AG04449 (cell line): ENCODE measurements at regions not wholly inside any gene's neighbourhood (a gene's known extent, or its start where the extent isn't known, plus 50 kb on each side); places are given as distances from the start of the nearest gene placed in this dataset.

ENCODE experiments used
- CTCF ChIA-PET: fragments of 350-600 bp; formaldehyde crosslinking; extraction: SDS; loops from one replicate; lab custom pipeline; 2021; ENCODE audit warnings: antibody characterized with exemption; lab: Yijun Ruan, JAX
- POLR2A ChIA-PET: fragments of 400-600, 350-600 bp; formaldehyde crosslinking; extraction: SDS; loops from one replicate; lab custom pipeline; 2020; ENCODE audit warnings: antibody characterized with exemption, inconsistent platforms; lab: Yijun Ruan, JAX
- DNase-seq: peaks from one replicate; pipeline ENCODE4 v3.0.0-alpha.2; 2010; ENCODE audit warnings: low read depth, low spot score
- H3K4me3 ChIP-seq: 2 replicates; pipeline ENCODE4 v1.5.1; 2011; ENCODE audit warnings: low read depth, mild to moderate bottlenecking, control low read depth, low read length
- TF ChIP-seq, protein P1 (sequence below): IDR thresholded peaks from one replicate; pipeline ENCODE4 v1.5.1; 2011; ENCODE audit warnings: mild to moderate bottlenecking, moderate library complexity, low read length, control low read depth, inconsistent platforms; ENCODE audit not compliant: insufficient read depth; ENCODE audit errors: missing control alignments

DNA sequence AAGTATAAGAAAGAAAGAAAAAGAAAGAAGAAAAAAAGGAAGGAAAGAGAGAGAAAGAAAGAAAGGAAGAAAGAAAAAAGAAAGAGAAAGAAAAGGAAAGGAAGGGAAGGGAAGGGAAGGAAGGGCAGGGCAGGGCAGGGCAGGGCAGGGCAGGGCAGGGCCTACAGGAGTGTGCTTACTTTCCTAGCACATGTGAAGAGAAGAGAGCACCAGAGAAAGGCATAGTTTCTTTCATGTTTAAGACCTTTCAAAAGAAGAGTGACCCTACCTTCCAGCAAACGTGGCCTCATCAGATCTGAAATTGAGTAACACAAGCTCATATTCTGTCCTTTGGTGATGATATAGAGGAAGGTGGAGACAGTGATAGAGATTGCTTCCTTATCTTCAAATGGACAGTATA, 899.3 kb upstream of the RAG2 start:
- CTCF ChIA-PET = no interaction called here
- no peak for DNase-seq
- TF ChIP-seq, protein P1, sequence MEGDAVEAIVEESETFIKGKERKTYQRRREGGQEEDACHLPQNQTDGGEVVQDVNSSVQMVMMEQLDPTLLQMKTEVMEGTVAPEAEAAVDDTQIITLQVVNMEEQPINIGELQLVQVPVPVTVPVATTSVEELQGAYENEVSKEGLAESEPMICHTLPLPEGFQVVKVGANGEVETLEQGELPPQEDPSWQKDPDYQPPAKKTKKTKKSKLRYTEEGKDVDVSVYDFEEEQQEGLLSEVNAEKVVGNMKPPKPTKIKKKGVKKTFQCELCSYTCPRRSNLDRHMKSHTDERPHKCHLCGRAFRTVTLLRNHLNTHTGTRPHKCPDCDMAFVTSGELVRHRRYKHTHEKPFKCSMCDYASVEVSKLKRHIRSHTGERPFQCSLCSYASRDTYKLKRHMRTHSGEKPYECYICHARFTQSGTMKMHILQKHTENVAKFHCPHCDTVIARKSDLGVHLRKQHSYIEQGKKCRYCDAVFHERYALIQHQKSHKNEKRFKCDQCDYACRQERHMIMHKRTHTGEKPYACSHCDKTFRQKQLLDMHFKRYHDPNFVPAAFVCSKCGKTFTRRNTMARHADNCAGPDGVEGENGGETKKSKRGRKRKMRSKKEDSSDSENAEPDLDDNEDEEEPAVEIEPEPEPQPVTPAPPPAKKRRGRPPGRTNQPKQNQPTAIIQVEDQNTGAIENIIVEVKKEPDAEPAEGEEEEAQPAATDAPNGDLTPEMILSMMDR = no peak
- POLR2A ChIA-PET = no interaction called here
- H3K4me3 ChIP-seq = no peak overlapping the region

DNA sequence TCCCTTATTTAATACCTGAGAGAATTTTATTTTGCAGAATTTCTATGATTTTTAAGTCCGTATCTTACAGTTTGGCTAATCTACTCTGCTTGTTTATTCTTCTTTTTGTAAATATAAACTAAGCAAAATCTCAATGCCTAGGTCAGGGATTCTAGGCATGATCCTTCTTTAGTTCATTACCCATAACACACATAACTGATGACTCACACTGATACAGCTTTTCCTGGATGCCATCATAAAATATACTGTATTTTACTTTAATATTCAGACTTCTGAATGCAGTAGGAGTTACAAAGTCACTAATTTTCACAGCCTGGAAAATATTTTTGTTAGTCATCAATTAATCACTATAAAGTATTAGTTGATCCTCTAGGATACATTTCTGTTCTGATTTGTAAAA, 898.2 kb upstream of the RAG2 start:
- TF ChIP-seq, protein P1 = no peak
- POLR2A ChIA-PET = no interaction called here
- CTCF ChIA-PET = no interaction called here
- no peak overlapping the region for H3K4me3 ChIP-seq
- no peak for DNase-seq

DNA sequence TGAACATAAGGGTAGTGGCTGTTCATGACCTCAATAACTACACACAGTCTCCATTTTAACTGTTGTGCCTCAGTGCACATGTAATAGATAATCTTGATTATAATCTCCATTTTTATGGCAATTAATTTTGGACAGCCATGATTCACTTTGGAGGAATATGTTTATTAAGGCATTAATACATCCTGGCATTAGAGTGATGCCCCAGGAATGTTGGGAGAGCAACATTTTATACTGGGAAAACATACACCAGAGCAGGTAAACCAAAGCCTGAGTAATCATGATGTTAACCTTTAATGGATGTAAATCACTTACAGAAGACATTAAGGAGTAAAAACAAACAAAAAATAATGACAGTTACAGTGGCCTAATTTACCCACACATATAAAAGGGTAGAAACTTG, 886.3 kb upstream of the RAG2 start:
- DNase-seq = no peak
- no peak overlapping the region for H3K4me3 ChIP-seq
- POLR2A ChIA-PET = no interaction called here
- CTCF ChIA-PET = no interaction called here
- TF ChIP-seq, protein P1 = no peak

DNA sequence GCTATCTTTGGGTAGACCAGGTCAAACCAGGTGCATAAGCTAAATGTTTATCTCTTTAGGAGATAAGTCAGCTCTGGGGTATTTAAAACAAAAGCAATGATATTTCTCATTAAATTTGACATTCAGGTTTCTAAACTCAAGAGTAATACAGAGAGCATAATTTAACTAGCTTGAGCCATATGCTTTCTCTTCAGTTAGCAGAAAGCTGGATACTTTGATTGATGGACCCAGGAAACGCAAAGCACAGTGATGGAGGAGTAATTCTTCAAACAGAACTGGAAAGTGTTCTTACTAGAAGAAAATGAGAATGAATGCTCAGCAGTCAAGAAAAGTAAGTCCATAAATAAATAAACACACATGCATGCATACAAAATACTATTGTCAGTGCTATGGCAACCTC, 885.7 kb upstream of the RAG2 start:
- POLR2A ChIA-PET = no interaction called here
- DNase-seq = no peak
- no peak overlapping the region for H3K4me3 ChIP-seq
- CTCF ChIA-PET = interaction anchor here (0.9 kb wide), 1 partner anchor 32 kb away, joined by 3 read pairs; no protein-coding TSS in a partner anchor
- TF ChIP-seq, protein P1 = no peak

DNA sequence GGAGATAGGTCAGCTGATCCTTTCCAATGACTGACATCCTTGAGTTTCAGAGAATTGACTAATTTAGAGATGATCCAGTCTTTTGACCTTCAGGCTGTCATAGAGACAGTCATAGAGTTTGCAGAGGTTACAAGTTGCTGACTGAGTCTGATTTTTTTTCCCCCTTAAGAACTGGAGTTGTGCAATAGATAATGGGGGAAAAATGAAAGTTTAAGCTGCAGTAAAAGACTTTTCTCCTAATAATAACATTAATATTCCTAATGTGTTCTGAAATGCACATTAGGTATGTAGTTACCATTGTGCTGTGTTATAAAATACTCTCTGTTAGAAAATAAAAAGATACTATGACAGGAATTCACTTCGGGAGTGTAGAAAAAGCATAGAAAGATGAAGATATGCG, 876.9 kb upstream of the RAG2 start:
- ChIA-PET POLR2A (no interaction called here), CTCF (interaction anchor here (1.0 kb wide), 1 partner anchor 9 kb away, joined by 3 read pairs; no protein-coding TSS in a partner anchor)
- H3K4me3 ChIP-seq = no peak overlapping the region
- TF ChIP-seq, protein P1 = no peak
- no peak for DNase-seq

DNA sequence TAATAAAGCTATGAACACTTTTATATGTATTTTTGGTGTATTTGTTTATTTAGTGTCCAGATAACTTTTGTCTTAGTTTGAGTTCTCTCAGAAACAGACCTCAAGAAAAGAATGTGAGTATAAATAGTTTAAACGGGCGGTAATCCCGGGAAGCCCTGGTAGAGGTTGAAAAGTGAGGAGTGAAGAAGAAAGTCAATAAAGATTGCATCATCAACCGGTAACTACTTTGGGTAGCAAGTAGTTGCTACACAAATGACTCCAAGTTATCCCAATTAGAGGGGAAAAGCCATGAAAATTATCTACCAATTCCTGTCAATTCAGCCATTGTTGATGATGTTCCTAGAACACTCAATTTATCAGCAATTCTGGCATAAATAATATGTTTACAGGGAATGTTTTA, 870.3 kb upstream of the RAG2 start:
- no peak for DNase-seq
- TF ChIP-seq, protein P1 = no peak
- ChIA-PET POLR2A (no interaction called here), CTCF (no interaction called here)
- H3K4me3 ChIP-seq = no peak overlapping the region
